ENCODE measurements at regions not wholly inside any gene's neighbourhood (a gene's known extent, or its start where the extent isn't known, plus 50 kb on each side); places are given as distances from the start of the nearest gene placed in this dataset.
A peak's percentile ranks its signal among the peaks of the same experiment; 100 is the strongest.
"Not testable (repeated sequence)": the region's sequence is repeated elsewhere in the genome, so short reads cannot be mapped to it uniquely, and the experiment has no call there.

DNA sequence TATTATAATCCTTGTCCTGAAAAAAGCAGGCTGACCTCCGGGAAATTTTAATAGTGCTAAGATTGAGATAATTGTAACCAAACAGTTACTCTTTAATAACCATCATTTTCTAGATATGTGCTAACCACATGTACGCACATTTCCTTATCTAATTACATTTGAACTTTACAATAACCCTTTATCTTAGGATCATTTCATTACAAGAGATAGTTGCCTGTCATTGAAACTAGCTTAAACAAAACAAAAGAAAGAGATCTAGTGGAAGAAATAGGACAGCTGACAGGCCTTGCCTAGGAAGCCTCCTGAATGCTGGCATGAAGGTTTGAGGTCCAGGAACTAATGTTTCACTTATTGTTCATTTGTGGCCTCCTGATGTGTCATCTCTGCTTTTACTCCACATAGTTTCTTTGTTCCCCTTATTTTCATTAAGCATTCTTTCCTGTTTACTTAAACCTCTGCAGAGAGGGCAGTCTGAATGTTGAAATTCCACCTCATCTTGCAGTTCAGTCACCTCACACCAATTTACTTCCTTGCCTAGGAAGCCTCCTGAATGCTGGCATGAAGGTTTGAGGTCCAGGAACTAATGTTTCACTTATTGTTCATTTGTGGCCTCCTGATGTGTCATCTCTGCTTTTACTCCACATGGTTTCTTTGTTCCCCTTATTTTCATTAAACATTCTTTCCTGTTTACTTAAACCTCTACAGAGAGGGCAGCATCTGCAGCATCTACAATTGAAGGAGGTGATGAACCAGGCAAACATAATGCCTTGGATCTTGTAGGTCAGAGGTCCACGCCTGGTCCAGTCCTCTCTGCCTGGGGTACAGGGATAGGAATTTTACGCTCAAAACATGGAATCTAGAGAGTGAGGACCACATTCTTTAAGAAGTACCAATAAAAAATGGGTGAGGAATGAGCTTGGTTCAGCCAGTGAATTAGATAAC lies 247.5 kb downstream of the SPATA31A6 start:
- H3K9me3 ChIP-seq (replicated peaks; ENCODE audit: control insufficient read depth, insufficient read depth, low read length); H3K4me3 ChIP-seq (replicated peaks in 1 of 3; ENCODE audit: insufficient read depth in 1 of 3, low read depth in 1 of 3, low read length in 3 of 3); CTCF ChIA-PET; H3K9me1 ChIP-seq (replicated peaks; ENCODE audit: control insufficient read depth, extremely low read depth, insufficient read depth, low read length); H2AFZ ChIP-seq (ENCODE audit: low read depth, low read length); H3K27me3 ChIP-seq (ENCODE audit: control insufficient read depth in 2 of 2, insufficient read depth in 2 of 2, low read length in 2 of 2); dilution Hi-C loops (cut with MboI; ENCODE audit: extremely low pct_ligation_motif_present, low sequenced_read_pairs); FAIRE-seq; intact Hi-C loops (cut with micrococcal nuclease); H3K36me3 ChIP-seq (ENCODE audit: control insufficient read depth in 2 of 2, extremely low read depth in 1 of 2, insufficient read depth in 2 of 2, low read length in 2 of 2); H3K79me2 ChIP-seq (ENCODE audit: control insufficient read depth, insufficient read depth, low read length); H4K20me1 ChIP-seq (replicated peaks; ENCODE audit: control insufficient read depth, extremely low read depth, insufficient read depth, low read length); POLR2A ChIA-PET: not testable (repeated sequence)
- BruUV-seq (replicated peaks): TSS peak; percentile 96
- Histone ChIP-seq H3K4me2 (ENCODE audit: insufficient read depth, low read length) (peak overlapping the region; percentile 51), H3K27ac (ENCODE audit: insufficient read depth, low read depth, low read length) (peak overlapping the region; percentile 95), H3K9ac (replicated peaks; ENCODE audit: extremely low read depth, insufficient read depth, low read length) (peak overlapping the region; percentile 71), H3K4me1 (ENCODE audit: control insufficient read depth, extremely low read depth, insufficient read depth, low read length) (peaks cover 22% of the 10 kb centered on the region)
- TF ChIP-seq GATA2 (IDR thresholded peaks at IDR 0.05; ENCODE audit: insufficient read depth, insufficient read length, low read depth, low read length) (peak; percentile 40), FOS (IDR thresholded peaks at IDR 0.05; ENCODE audit: borderline replicate concordance, insufficient read depth, low read length) (peak; percentile 49), POLR2AphosphoS5 (IDR thresholded peaks at IDR 0.05; ENCODE audit: insufficient read depth, low read depth, low read length) (peak; percentile 45), POLR2A (IDR thresholded peaks at IDR 0.05; ENCODE audit: low read depth, low read length) (peak; percentile 33)
- peak; percentile 84 for DNase-seq (ENCODE audit: low read depth, low spot score)

DNA sequence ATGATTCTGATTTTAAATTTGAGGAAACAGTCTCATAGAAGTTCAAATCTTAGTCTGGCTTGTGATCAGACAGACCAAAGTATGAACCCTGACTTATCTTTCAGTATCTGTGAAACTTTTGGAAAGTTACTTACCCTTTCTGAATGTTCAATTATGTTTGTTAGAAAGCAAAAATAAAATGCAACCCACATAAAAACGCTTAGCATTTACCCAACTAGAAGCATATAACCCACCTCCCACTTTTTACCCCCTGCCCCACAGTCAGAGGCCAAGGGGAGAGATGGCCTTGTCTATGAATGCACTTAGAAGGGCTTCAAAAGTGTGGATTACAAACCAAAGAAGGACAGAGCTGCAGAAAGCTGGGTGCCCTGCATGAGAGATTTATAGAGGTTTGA lies 248.2 kb downstream of the SPATA31A6 start:
- H3K4me3 ChIP-seq (replicated peaks in 1 of 3; ENCODE audit: insufficient read depth in 1 of 3, low read depth in 1 of 3, low read length in 3 of 3); H3K79me2 ChIP-seq (ENCODE audit: control insufficient read depth, insufficient read depth, low read length); POLR2A ChIA-PET; H3K9me1 ChIP-seq (replicated peaks; ENCODE audit: control insufficient read depth, extremely low read depth, insufficient read depth, low read length); H3K9me3 ChIP-seq (replicated peaks; ENCODE audit: control insufficient read depth, insufficient read depth, low read length); FAIRE-seq; intact Hi-C loops (cut with micrococcal nuclease); CTCF ChIA-PET; dilution Hi-C loops (cut with MboI; ENCODE audit: extremely low pct_ligation_motif_present, low sequenced_read_pairs); H3K36me3 ChIP-seq (ENCODE audit: control insufficient read depth in 2 of 2, extremely low read depth in 1 of 2, insufficient read depth in 2 of 2, low read length in 2 of 2); H3K27me3 ChIP-seq (ENCODE audit: control insufficient read depth in 2 of 2, insufficient read depth in 2 of 2, low read length in 2 of 2); DNase-seq (ENCODE audit: low read depth, low spot score); H2AFZ ChIP-seq (ENCODE audit: low read depth, low read length); H4K20me1 ChIP-seq (replicated peaks; ENCODE audit: control insufficient read depth, extremely low read depth, insufficient read depth, low read length); H3K9ac ChIP-seq (replicated peaks; ENCODE audit: extremely low read depth, insufficient read depth, low read length): not testable (repeated sequence)
- H3K4me1 ChIP-seq (ENCODE audit: control insufficient read depth, extremely low read depth, insufficient read depth, low read length): peaks cover 22% of the 10 kb centered on the region
- H3K27ac ChIP-seq (ENCODE audit: insufficient read depth, low read depth, low read length): peak overlapping the region; percentile 94
- H3K4me2 ChIP-seq (ENCODE audit: insufficient read depth, low read length): peak overlapping the region; percentile 25
- BruUV-seq (replicated peaks): TSS peak; percentile 76

DNA sequence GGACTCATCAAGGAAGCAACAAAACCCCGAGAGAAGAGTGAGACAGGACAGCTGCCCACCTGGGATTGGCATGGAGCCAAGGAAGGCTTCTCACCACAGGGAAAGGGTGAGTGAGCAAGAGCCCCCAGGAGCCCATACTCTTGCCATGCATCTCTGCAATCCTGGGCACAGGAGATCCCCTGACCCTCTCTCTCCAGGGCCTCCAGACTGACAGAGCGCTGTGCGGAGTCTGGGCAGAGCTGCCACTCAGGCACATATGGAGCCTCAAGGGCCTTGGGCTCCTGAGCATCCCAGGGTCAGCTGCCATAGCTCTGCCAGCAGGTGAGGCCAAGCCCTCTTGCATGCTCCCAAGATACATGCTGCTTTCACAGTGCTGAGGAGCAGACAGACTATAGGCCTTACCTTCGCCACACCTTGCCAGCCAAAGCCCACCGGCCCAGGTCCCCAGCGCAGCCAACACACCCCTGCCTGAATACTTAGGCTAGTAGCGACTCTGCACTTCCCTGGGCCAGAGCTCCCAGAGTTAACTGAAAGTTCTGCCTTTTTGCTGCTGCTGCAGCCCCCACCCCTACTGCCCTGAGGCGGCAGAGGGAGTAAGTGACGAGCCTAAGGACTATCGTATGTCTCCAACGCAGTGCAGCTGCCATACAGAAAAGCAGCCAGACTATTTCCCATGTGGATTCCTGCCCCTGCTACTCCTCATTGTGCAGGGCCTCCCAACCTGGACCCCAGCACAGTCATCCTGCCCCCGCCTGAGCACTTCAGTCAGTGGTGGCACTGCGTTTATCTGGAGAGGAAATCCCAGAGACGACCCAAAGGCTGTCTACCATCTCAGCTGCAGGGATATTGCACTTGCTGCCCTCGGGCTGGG lies 251.6 kb downstream of the SPATA31A6 start:
- H3K27me3 ChIP-seq (ENCODE audit: control insufficient read depth in 2 of 2, insufficient read depth in 2 of 2, low read length in 2 of 2); H3K9ac ChIP-seq (replicated peaks; ENCODE audit: extremely low read depth, insufficient read depth, low read length); H3K36me3 ChIP-seq (ENCODE audit: control insufficient read depth in 2 of 2, extremely low read depth in 1 of 2, insufficient read depth in 2 of 2, low read length in 2 of 2); H3K4me3 ChIP-seq (replicated peaks in 1 of 3; ENCODE audit: insufficient read depth in 1 of 3, low read depth in 1 of 3, low read length in 3 of 3); DNase-seq (ENCODE audit: low read depth, low spot score); H3K27ac ChIP-seq (ENCODE audit: insufficient read depth, low read depth, low read length); BruUV-seq (replicated peaks); intact Hi-C loops (cut with micrococcal nuclease); H3K4me2 ChIP-seq (ENCODE audit: insufficient read depth, low read length); H3K9me1 ChIP-seq (replicated peaks; ENCODE audit: control insufficient read depth, extremely low read depth, insufficient read depth, low read length); POLR2A ChIA-PET; FAIRE-seq; H3K79me2 ChIP-seq (ENCODE audit: control insufficient read depth, insufficient read depth, low read length); H2AFZ ChIP-seq (ENCODE audit: low read depth, low read length); dilution Hi-C loops (cut with MboI; ENCODE audit: extremely low pct_ligation_motif_present, low sequenced_read_pairs); H3K9me3 ChIP-seq (replicated peaks; ENCODE audit: control insufficient read depth, insufficient read depth, low read length); H4K20me1 ChIP-seq (replicated peaks; ENCODE audit: control insufficient read depth, extremely low read depth, insufficient read depth, low read length); CTCF ChIA-PET: not testable (repeated sequence)
- peaks cover 18% of the 10 kb centered on the region for H3K4me1 ChIP-seq (ENCODE audit: control insufficient read depth, extremely low read depth, insufficient read depth, low read length)
